Activated CD8-positive, alpha-beta T cell treated with anti-CD3 and anti-CD28 coated beads for 36 hours (primary cell): ENCODE measurements at regions not wholly inside any gene's neighbourhood (a gene's known extent, or its start where the extent isn't known, plus 50 kb on each side); places are given as distances from the start of the nearest gene placed in this dataset.

Experiments used
- ATAC-seq: fragments of 200-7000 bp; cut with Tn5 transposase; one replicate; pipeline ENCODE4 v1.10.0; 2021; ENCODE audit warnings: mild to moderate bottlenecking, moderate library complexity
- CTCF ChIA-PET: fragments of 350-600 bp; sonication (Branson Sonifier 250); formaldehyde crosslinking; loops from one replicate; lab custom pipeline; 2021; ENCODE audit warnings: antibody characterized with exemption; lab: Charles Lee
- POLR2A ChIA-PET: fragments of 350-600 bp; sonication (Branson Sonifier 250); formaldehyde crosslinking; loops from one replicate; lab custom pipeline; 2021; ENCODE audit warnings: antibody characterized with exemption; lab: Charles Lee
- DNase-seq: peaks from one replicate; pipeline ENCODE4 v3.0.0-alpha.2; 2020
- H3K27ac Mint-ChIP-seq: one replicate; pipeline ENCODE4 v1.8.0; 2021; ENCODE audit warnings: mild to moderate bottlenecking, mixed read lengths
- H3K27me3 Mint-ChIP-seq: one replicate; pipeline ENCODE4 v1.8.0; 2021; ENCODE audit warnings: mixed read lengths
- H3K36me3 Mint-ChIP-seq: one replicate; pipeline ENCODE4 v1.8.0; 2021; ENCODE audit warnings: low read depth, mixed read lengths
- H3K4me1 Mint-ChIP-seq: one replicate; pipeline ENCODE4 v1.8.0; 2021; ENCODE audit warnings: low read depth, mixed read lengths
- H3K4me3 Mint-ChIP-seq: one replicate; pipeline ENCODE4 v1.8.0; 2021; ENCODE audit warnings: mild to moderate bottlenecking, moderate library complexity, mixed read lengths
- H3K9me3 Mint-ChIP-seq: one replicate; pipeline ENCODE4 v1.8.0; 2021; ENCODE audit warnings: mixed read lengths
- CTCF ChIP-seq: fragments of 200-600 bp; IDR thresholded peaks from one replicate; pipeline ENCODE4 v1.8.0; 2022; ENCODE audit warnings: antibody characterized with exemption, mild to moderate bottlenecking
- intact Hi-C: fragments of 100-400 bp; cut with micrococcal nuclease; formaldehyde crosslinking; loops from one replicate; pipeline ENCODE4 v1.10.0; 2022

- ChIA-PET POLR2A (no interaction called here), CTCF (interaction anchor here (0.8 kb wide), 1 partner anchor 89 kb away, joined by 3 read pairs; no protein-coding TSS in a partner anchor)
- no peaks in the 10 kb centered on the region for H3K9me3 Mint-ChIP-seq
- intact Hi-C loops, result no loop called here
- DNase-seq (no peak), ATAC-seq (no peak)
- no peak for TF ChIP-seq CTCF
- no peak overlapping the region for H3K4me3 Mint-ChIP-seq
- peaks cover 10% of the 10 kb centered on the region for H3K27me3 Mint-ChIP-seq
- H3K36me3 Mint-ChIP-seq, result no peaks in the 10 kb centered on the region
- H3K27ac Mint-ChIP-seq, result no peak overlapping the region
- H3K4me1 Mint-ChIP-seq, result no peaks in the 10 kb centered on the region
These were observed 226.8 kb upstream of the LHX5 start for GRCh38 chr12:113698510-113698858.

- ChIA-PET CTCF (interaction anchor here (0.8 kb wide), 1 partner anchor 90 kb away, joined by 3 read pairs; no protein-coding TSS in a partner anchor), POLR2A (no interaction called here)
- TF ChIP-seq CTCF, result no peak
- Mint-ChIP-seq H3K27ac (no peak overlapping the region), H3K9me3 (no peaks in the 10 kb centered on the region), H3K36me3 (no peaks in the 10 kb centered on the region), H3K4me3 (no peak overlapping the region), H3K4me1 (no peaks in the 10 kb centered on the region), H3K27me3 (peaks cover 10% of the 10 kb centered on the region)
- ATAC-seq (no peak), DNase-seq (no peak)
- intact Hi-C loops, result no loop called here
These were observed 226.2 kb upstream of the LHX5 start for GRCh38 chr12:113697651-113698509.

DNA sequence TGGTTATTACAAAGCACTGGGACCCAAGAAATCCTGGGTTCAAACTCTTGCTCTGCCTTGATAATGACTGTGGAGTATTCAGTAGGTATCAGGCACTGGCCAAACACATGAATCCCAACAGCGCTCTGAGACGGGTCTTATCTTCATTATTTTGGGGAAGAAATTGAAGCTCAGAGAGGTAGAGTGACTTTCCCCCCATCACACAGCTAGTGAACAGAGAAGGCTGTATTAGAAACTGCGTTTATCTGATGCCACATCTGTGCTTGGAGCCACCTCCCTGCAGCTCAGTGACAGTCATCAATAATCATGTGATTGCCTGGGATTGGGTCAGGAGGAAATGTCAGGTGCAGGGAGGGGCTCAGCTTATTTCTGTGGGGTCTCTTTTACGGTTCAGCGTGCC, 225.4 kb upstream of the LHX5 start:
- H3K9me3 Mint-ChIP-seq, result no peaks in the 10 kb centered on the region
- ATAC-seq (no peak), DNase-seq (no peak)
- CTCF ChIA-PET, result no interaction called here
- no peak overlapping the region for H3K4me3 Mint-ChIP-seq
- H3K4me1 Mint-ChIP-seq, result no peaks in the 10 kb centered on the region
- no peaks in the 10 kb centered on the region for H3K36me3 Mint-ChIP-seq
- peaks cover 9% of the 10 kb centered on the region for H3K27me3 Mint-ChIP-seq
- intact Hi-C loops, result no loop called here
- POLR2A ChIA-PET, result no interaction called here
- TF ChIP-seq CTCF, result no peak
- no peak overlapping the region for H3K27ac Mint-ChIP-seq

DNA sequence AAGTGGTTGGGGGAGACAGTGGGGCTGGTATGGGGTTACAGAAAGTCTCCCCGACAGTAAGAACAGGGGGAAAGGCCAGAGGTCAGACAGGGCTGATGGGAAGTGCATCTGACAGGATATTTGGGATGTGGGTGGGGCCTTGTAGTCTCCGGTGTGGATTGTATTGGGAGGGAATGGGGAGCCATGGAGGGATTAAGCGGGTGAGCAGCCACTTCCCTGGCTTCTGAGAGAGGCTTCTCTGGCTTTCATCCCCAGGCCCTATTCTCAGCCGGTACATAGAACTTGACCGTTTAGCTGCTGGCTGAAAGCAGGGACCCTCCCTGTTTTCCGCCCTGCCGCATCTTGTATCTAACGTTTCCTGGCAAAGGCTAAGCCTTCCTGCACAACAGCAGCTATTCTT, 222.0 kb upstream of the LHX5 start:
- Mint-ChIP-seq H3K27me3 (peaks cover 8% of the 10 kb centered on the region), H3K4me1 (no peaks in the 10 kb centered on the region), H3K4me3 (no peak overlapping the region), H3K27ac (no peak overlapping the region), H3K9me3 (no peaks in the 10 kb centered on the region), H3K36me3 (no peaks in the 10 kb centered on the region)
- CTCF ChIA-PET, result no interaction called here
- intact Hi-C loops, result no loop called here
- POLR2A ChIA-PET, result no interaction called here
- no peak for TF ChIP-seq CTCF
- no peak for DNase-seq
- no peak for ATAC-seq

- CTCF ChIA-PET, result no interaction called here
- Mint-ChIP-seq H3K4me1 (no peaks in the 10 kb centered on the region), H3K27ac (no peak overlapping the region), H3K27me3 (peaks cover 4% of the 10 kb centered on the region), H3K4me3 (no peak overlapping the region), H3K36me3 (no peaks in the 10 kb centered on the region), H3K9me3 (no peaks in the 10 kb centered on the region)
- POLR2A ChIA-PET, result no interaction called here
- intact Hi-C loops, result no loop called here
- TF ChIP-seq CTCF, result no peak
- DNase-seq (no peak), ATAC-seq (no peak)
These were observed 217.5 kb upstream of the LHX5 start for GRCh38 chr12:113689047-113689610.
